ENCODE measurements at regions not wholly inside any gene's neighbourhood (a gene's known extent, or its start where the extent isn't known, plus 50 kb on each side); places are given as distances from the start of the nearest gene placed in this dataset.

GRCh38 chr2:181143790-181144300 is 163.4 kb downstream of the UBE2E3 start:
- no peaks in the 10 kb centered on the region for H3K9me3 ChIP-seq (ENCODE audit: insufficient read depth, low read length)
- no peaks in the 10 kb centered on the region for H3K4me1 ChIP-seq (ENCODE audit: low read length)
- H4K20me1 ChIP-seq (ENCODE audit: insufficient read depth, low read length) = no peaks in the 10 kb centered on the region
- no peak overlapping the region for H3K4me3 ChIP-seq (ENCODE audit: low read length)
- no peak overlapping the region for H3K4me2 ChIP-seq (ENCODE audit: low read length)
- H3K79me2 ChIP-seq (ENCODE audit: low read length) = no peaks in the 10 kb centered on the region
- H3K36me3 ChIP-seq (replicated peaks; ENCODE audit: low read depth, low read length) = no peaks in the 10 kb centered on the region
- H3K27ac ChIP-seq (ENCODE audit: low read length) = no peak overlapping the region
- TF ChIP-seq CTCF (IDR thresholded peaks at IDR 0.05; ENCODE audit: low read depth, low read length) (no peak), EZH2phosphoT487 (IDR thresholded peaks at IDR 0.05; ENCODE audit: low read depth) (no peak)
- no peaks in the 10 kb centered on the region; the same call in 1 of the 2 replicates for H3K27me3 ChIP-seq (ENCODE audit: low read depth, low read length)
- H2AFZ ChIP-seq (ENCODE audit: low read depth, low read length) = no peak overlapping the region
- no peak overlapping the region for H3K9ac ChIP-seq (ENCODE audit: low read length)

DNA sequence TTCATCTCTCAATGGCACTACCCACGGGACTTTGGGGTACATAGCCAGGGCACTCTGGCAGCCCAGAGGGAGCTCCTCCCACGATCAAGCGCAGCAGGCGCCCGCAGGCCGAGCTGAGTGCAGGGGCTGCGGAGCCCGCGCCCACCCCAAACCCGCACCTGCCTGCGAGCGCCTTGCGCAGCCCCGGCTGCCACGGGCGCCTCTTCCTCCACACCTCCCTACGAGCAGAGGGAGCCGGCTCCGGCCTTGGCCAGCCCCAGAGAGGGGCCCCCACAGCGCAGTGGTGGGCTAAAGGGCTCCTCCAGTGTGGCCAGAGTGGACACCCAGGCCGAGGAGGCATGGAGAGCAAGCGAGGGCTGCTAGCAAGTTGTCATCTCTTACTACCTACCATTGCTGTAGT is 165.2 kb downstream of the UBE2E3 start:
- no peak overlapping the region for H2AFZ ChIP-seq (ENCODE audit: low read depth, low read length)
- H3K79me2 ChIP-seq (ENCODE audit: low read length) = no peaks in the 10 kb centered on the region
- no peaks in the 10 kb centered on the region for H3K9me3 ChIP-seq (ENCODE audit: insufficient read depth, low read length)
- no peak overlapping the region for H3K4me2 ChIP-seq (ENCODE audit: low read length)
- no peaks in the 10 kb centered on the region for H3K36me3 ChIP-seq (replicated peaks; ENCODE audit: low read depth, low read length)
- H3K27me3 ChIP-seq (ENCODE audit: low read depth, low read length) = no peaks in the 10 kb centered on the region; the same call in 1 of the 2 replicates
- no peaks in the 10 kb centered on the region for H4K20me1 ChIP-seq (ENCODE audit: insufficient read depth, low read length)
- TF ChIP-seq CTCF (IDR thresholded peaks at IDR 0.05; ENCODE audit: low read depth, low read length) = no peak
- TF ChIP-seq EZH2phosphoT487 (IDR thresholded peaks at IDR 0.05; ENCODE audit: low read depth) = no peak
- no peak overlapping the region for H3K4me3 ChIP-seq (ENCODE audit: low read length)
- H3K27ac ChIP-seq (ENCODE audit: low read length) = no peak overlapping the region
- H3K4me1 ChIP-seq (ENCODE audit: low read length) = no peaks in the 10 kb centered on the region
- H3K9ac ChIP-seq (ENCODE audit: low read length) = no peak overlapping the region

DNA sequence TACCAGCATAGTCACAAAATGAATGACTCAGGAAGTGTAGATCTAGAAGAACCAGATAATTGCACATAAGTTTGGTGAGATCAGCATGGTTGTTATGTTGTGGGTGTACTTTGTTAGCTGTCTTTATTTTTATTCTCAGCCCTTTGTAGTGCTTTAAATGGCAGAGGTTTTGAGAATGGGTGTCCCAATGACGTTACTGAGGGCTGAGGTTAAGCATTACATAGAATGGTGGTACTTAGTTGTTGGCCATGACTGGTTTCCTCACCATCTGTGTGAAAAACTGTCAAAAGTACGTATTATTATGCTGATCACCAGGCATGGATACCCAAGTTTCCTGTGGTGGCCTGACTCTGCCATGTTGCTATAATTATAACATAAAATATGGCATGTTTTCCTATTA is 165.8 kb downstream of the UBE2E3 start:
- Histone ChIP-seq H3K79me2 (ENCODE audit: low read length) (no peaks in the 10 kb centered on the region), H3K9me3 (ENCODE audit: insufficient read depth, low read length) (no peaks in the 10 kb centered on the region), H3K4me2 (ENCODE audit: low read length) (no peak overlapping the region), H3K36me3 (replicated peaks; ENCODE audit: low read depth, low read length) (no peaks in the 10 kb centered on the region), H3K27me3 (ENCODE audit: low read depth, low read length) (no peaks in the 10 kb centered on the region; the same call in 1 of the 2 replicates), H3K4me3 (ENCODE audit: low read length) (no peak overlapping the region), H4K20me1 (ENCODE audit: insufficient read depth, low read length) (no peaks in the 10 kb centered on the region), H3K9ac (ENCODE audit: low read length) (no peak overlapping the region), H2AFZ (ENCODE audit: low read depth, low read length) (no peak overlapping the region), H3K27ac (ENCODE audit: low read length) (no peak overlapping the region), H3K4me1 (ENCODE audit: low read length) (no peaks in the 10 kb centered on the region)
- TF ChIP-seq EZH2phosphoT487 (IDR thresholded peaks at IDR 0.05; ENCODE audit: low read depth) (no peak), CTCF (IDR thresholded peaks at IDR 0.05; ENCODE audit: low read depth, low read length) (no peak)

- no peaks in the 10 kb centered on the region for H3K79me2 ChIP-seq (ENCODE audit: low read length)
- H3K27ac ChIP-seq (ENCODE audit: low read length) = no peak overlapping the region
- no peak overlapping the region for H3K4me2 ChIP-seq (ENCODE audit: low read length)
- TF ChIP-seq CTCF (IDR thresholded peaks at IDR 0.05; ENCODE audit: low read depth, low read length) = no peak
- TF ChIP-seq EZH2phosphoT487 (IDR thresholded peaks at IDR 0.05; ENCODE audit: low read depth) = no peak
- H3K27me3 ChIP-seq (ENCODE audit: low read depth, low read length) = no peaks in the 10 kb centered on the region; the same call in 1 of the 2 replicates
- H3K36me3 ChIP-seq (replicated peaks; ENCODE audit: low read depth, low read length) = no peaks in the 10 kb centered on the region
- H3K9me3 ChIP-seq (ENCODE audit: insufficient read depth, low read length) = no peaks in the 10 kb centered on the region
- H4K20me1 ChIP-seq (ENCODE audit: insufficient read depth, low read length) = no peaks in the 10 kb centered on the region
- no peak overlapping the region for H3K4me3 ChIP-seq (ENCODE audit: low read length)
- H2AFZ ChIP-seq (ENCODE audit: low read depth, low read length) = no peak overlapping the region
- H3K9ac ChIP-seq (ENCODE audit: low read length) = no peak overlapping the region
- H3K4me1 ChIP-seq (ENCODE audit: low read length) = no peaks in the 10 kb centered on the region
Measured at GRCh38 chr2:181149056-181149455, 168.7 kb downstream of the UBE2E3 start.
